Esophagus muscularis mucosa (tissue), 4 donors: ENCODE measurements at regions not wholly inside any gene's neighbourhood (a gene's known extent, or its start where the extent isn't known, plus 50 kb on each side); places are given as distances from the start of the nearest gene placed in this dataset.

Source experiments
- DNase-seq: peaks from one replicate; pipeline ENCODE4 v3.0.0-alpha.2; 2017; ENCODE audit errors: extremely low spot score
- H3K27ac ChIP-seq, 4 donors: fragments of 200-600 bp; sonication (generic); replicated peaks in 1 of 4; 1 replicate in 3 of 4; 2 replicates in 1 of 4; pipeline ENCODE4 v1.5.1; 2016 to 2019; ENCODE audit warnings: mild to moderate bottlenecking in 1 of 4
- H3K27me3 ChIP-seq, 4 donors: fragments of 200-600 bp; sonication (generic); one replicate each; pipeline versions ENCODE4 v1.5.1 to v1.6.0; 2016 to 2019
- H3K36me3 ChIP-seq, 4 donors: fragments of 200-600 bp; sonication (generic); one replicate each; pipeline ENCODE4 v1.5.1; 2016 to 2019
- H3K4me1 ChIP-seq, 4 donors: fragments of 200-600 bp; sonication (generic); one replicate each; pipeline ENCODE4 v1.5.1; 2016 to 2019
- H3K4me3 ChIP-seq, 4 donors: fragments of 200-600 bp; sonication (generic); 1 replicate in 2 of 4; 2 replicates in 2 of 4; pipeline ENCODE4 v1.5.1; 2016 to 2019; ENCODE audit warnings: mild to moderate bottlenecking in 4 of 4, moderate library complexity in 1 of 4
- H3K9me3 ChIP-seq, 4 donors: fragments of 200-600 bp; sonication (generic); 1 replicate in 3 of 4; 2 replicates in 1 of 4; pipeline ENCODE4 v1.5.1; 2016 to 2019
- EP300 ChIP-seq: sonication (generic); formaldehyde crosslinking; IDR thresholded peaks from one replicate; pipeline ENCODE4 v1.6.1; 2017; ENCODE audit warnings: antibody characterized with exemption
- POLR2A ChIP-seq: fragments of 450-650 bp; IDR thresholded peaks from one replicate; pipeline ENCODE4 v1.6.1; 2017; ENCODE audit warnings: antibody characterized with exemption, moderate library complexity, mild to moderate bottlenecking, low read depth
- POLR2AphosphoS5 ChIP-seq, 2 donors: sonication (generic); formaldehyde crosslinking; IDR thresholded peaks; one replicate each; pipeline ENCODE4 v1.6.1; 2017; ENCODE audit warnings: antibody characterized with exemption in 2 of 2
- WGBS: methylation state at CpG from one replicate; pipeline ENCODE4 v1.1.5; 2018; 5-methylcytosine and 5-hydroxymethylcytosine counted together
- intact Hi-C: fragments of 100-400 bp; cut with DNase I; formaldehyde crosslinking; loops from one replicate; pipeline ENCODE4 v1.15.1; 2023
- TF ChIP-seq, protein P1 (sequence below), 3 experiments: fragments of 200-600 bp in 2 of 3; fragments of 450-650 bp in 1 of 3; sonication (generic) in 2 of 3; IDR thresholded peaks; one replicate each; pipeline ENCODE4 v1.5.1; 2017 to 2019; ENCODE audit warnings: antibody characterized with exemption in 3 of 3, mild to moderate bottlenecking in 2 of 3, moderate library complexity in 1 of 3

DNA sequence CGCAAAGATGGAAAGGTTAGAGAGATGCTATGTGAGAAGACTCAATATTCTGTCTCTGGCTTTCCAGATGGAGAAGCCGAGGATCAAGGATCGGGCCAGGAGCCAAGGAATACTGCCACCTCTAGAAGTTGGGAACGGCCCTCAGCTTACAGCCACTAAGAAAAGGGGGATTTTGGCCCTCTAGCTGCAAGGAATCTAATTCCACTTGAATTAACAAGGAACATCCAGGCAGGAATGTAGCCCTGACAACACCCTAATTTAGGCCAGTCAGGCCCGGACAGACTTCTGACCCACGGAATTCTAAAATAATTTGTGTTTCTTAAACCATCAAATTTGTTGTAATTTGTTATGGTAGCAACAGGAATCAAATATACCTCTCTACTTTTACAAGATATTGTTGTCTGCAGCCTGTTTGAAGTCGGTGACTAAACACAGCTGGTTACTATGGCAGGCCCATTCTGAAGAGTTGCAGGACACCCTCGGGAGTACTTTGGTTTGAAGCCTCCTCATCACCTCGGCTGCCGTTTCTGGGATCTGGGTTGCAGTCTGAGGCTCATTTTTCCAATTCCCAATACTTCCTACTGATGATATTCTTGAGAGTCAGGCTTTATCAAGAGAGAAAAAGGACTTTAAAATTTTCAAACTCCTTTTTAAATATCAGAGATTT, 1131.2 kb downstream of the TSN start:
- 58% methylated on average over 10 of the region's 10 CpGs for WGBS
- TF ChIP-seq EP300 (no peak), POLR2AphosphoS5 (IDR thresholded peaks at IDR 0.05) (no peak), POLR2A (no peak)
- TF ChIP-seq, protein P1, sequence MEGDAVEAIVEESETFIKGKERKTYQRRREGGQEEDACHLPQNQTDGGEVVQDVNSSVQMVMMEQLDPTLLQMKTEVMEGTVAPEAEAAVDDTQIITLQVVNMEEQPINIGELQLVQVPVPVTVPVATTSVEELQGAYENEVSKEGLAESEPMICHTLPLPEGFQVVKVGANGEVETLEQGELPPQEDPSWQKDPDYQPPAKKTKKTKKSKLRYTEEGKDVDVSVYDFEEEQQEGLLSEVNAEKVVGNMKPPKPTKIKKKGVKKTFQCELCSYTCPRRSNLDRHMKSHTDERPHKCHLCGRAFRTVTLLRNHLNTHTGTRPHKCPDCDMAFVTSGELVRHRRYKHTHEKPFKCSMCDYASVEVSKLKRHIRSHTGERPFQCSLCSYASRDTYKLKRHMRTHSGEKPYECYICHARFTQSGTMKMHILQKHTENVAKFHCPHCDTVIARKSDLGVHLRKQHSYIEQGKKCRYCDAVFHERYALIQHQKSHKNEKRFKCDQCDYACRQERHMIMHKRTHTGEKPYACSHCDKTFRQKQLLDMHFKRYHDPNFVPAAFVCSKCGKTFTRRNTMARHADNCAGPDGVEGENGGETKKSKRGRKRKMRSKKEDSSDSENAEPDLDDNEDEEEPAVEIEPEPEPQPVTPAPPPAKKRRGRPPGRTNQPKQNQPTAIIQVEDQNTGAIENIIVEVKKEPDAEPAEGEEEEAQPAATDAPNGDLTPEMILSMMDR (IDR thresholded peaks at IDR 0.05) = no peak
- Histone ChIP-seq H3K4me3 (no peak overlapping the region), H3K4me1 (no peaks in the 10 kb centered on the region), H3K36me3 (no peaks in the 10 kb centered on the region), H3K9me3 (no peaks in the 10 kb centered on the region), H3K27me3 (no peaks in the 10 kb centered on the region), H3K27ac (no peak overlapping the region)
- no peak for DNase-seq
- intact Hi-C loops = no loop called here

- Histone ChIP-seq H3K27ac (no peak overlapping the region), H3K27me3 (no peaks in the 10 kb centered on the region), H3K36me3 (no peaks in the 10 kb centered on the region), H3K4me3 (no peak overlapping the region), H3K9me3 (no peaks in the 10 kb centered on the region), H3K4me1 (no peaks in the 10 kb centered on the region)
- TF ChIP-seq POLR2AphosphoS5 (IDR thresholded peaks at IDR 0.05) = no peak
- TF ChIP-seq EP300 = no peak
- TF ChIP-seq, protein P1 (IDR thresholded peaks at IDR 0.05) = no peak
- TF ChIP-seq POLR2A = no peak
- intact Hi-C loops = no loop called here
- no peak for DNase-seq
Observed at GRCh38 chr2:122899614-122900013, 1125.5 kb upstream of the CNTNAP5 start.

- Histone ChIP-seq H3K36me3 (no peaks in the 10 kb centered on the region), H3K27ac (no peak overlapping the region), H3K27me3 (no peaks in the 10 kb centered on the region), H3K9me3 (no peaks in the 10 kb centered on the region), H3K4me1 (no peaks in the 10 kb centered on the region), H3K4me3 (no peak overlapping the region)
- no peak for TF ChIP-seq POLR2A
- TF ChIP-seq POLR2AphosphoS5 (IDR thresholded peaks at IDR 0.05) = no peak
- TF ChIP-seq, protein P1 (IDR thresholded peaks at IDR 0.05) = no peak
- TF ChIP-seq EP300 = no peak
- DNase-seq = no peak
- intact Hi-C loops = no loop called here
- WGBS = 84% methylated on average over 4 of the region's 4 CpGs
Observed at GRCh38 chr2:122905431-122905830, 1119.7 kb upstream of the CNTNAP5 start.

- WGBS = 83% methylated on average over 1 of the region's 1 CpG
Observed at GRCh38 chr2:122908159-122908558, 1116.9 kb upstream of the CNTNAP5 start.

More at GRCh38 chr2:122908159-122908558, 1116.9 kb upstream of the CNTNAP5 start:
- Histone ChIP-seq H3K9me3 (no peaks in the 10 kb centered on the region), H3K36me3 (no peaks in the 10 kb centered on the region), H3K4me1 (no peaks in the 10 kb centered on the region), H3K27me3 (no peaks in the 10 kb centered on the region), H3K4me3 (no peak overlapping the region), H3K27ac (no peak overlapping the region)
- intact Hi-C loops = no loop called here
- no peak for DNase-seq
- TF ChIP-seq, protein P1 (IDR thresholded peaks at IDR 0.05) = no peak
- TF ChIP-seq EP300 = no peak
- no peak for TF ChIP-seq POLR2AphosphoS5 (IDR thresholded peaks at IDR 0.05)
- TF ChIP-seq POLR2A = no peak
